ENCODE measurements at regions not wholly inside any gene's neighbourhood (a gene's known extent, or its start where the extent isn't known, plus 50 kb on each side); places are given as distances from the start of the nearest gene placed in this dataset.

- CTCF ChIA-PET = no interaction called here
- no peak for DNase-seq (ENCODE audit: extremely low spot score)
- no peak for TF ChIP-seq CTCF (IDR thresholded peaks at IDR 0.05; ENCODE audit: control extremely low read depth, extremely low read depth, low read depth, missing control alignments)
- POLR2A ChIA-PET = no interaction called here
Observed at GRCh38 chr4:157895205-157895604, 277.6 kb downstream of the GASK1B start.

GRCh38 chr4:157889788-157890187 is 283.0 kb downstream of the GASK1B start:
- ChIA-PET POLR2A (no interaction called here), CTCF (no interaction called here)
- no peak for TF ChIP-seq CTCF (IDR thresholded peaks at IDR 0.05; ENCODE audit: control extremely low read depth, extremely low read depth, low read depth, missing control alignments)
- DNase-seq (ENCODE audit: extremely low spot score) = no peak

DNA sequence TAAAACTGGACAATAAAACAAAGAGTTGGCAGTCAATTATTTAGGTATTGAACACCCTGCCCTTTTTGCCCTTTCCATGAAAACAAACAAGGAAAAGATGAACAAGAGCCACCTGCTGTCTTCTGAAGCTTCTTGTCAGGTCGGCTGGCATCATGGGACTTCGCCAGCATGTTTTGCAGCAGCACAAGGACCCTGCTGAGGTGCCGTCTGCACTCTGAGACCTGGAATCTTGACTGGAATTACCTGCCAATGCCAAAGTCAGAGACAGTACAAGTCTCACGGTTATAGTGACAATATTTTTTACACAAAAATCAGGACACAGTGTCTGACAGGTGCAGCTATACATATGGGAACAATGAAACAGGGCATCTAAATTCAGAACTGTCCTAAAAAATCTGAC is 284.5 kb downstream of the GASK1B start:
- ChIA-PET CTCF (interaction anchor here (1.0 kb wide), 1 partner anchor 14 kb away, joined by 3 read pairs; no protein-coding TSS in a partner anchor), POLR2A (no interaction called here)
- no peak for DNase-seq (ENCODE audit: extremely low spot score)
- no peak for TF ChIP-seq CTCF (IDR thresholded peaks at IDR 0.05; ENCODE audit: control extremely low read depth, extremely low read depth, low read depth, missing control alignments)

DNA sequence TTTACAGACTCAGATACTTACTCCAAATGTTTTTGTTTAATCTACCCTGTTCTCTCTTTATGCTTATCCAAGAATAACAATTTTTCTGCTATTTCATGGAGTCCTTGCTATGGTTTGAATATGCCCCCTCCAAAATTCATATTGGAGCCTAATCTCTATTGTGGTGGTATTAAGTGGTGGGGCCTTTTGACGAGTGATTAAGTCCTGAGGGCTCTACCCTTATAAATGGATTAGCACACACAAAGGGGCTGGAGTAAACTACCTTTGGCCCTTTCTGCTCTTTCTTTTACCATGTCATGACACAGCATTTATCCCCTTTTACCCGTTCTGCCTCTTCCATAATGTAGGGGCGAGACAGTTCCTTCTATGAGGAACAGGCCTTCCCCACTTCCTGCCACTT is 285.5 kb downstream of the GASK1B start:
- DNase-seq (ENCODE audit: extremely low spot score) = no peak
- ChIA-PET POLR2A (no interaction called here), CTCF (no interaction called here)
- TF ChIP-seq CTCF (IDR thresholded peaks at IDR 0.05; ENCODE audit: control extremely low read depth, extremely low read depth, low read depth, missing control alignments) = no peak

DNA sequence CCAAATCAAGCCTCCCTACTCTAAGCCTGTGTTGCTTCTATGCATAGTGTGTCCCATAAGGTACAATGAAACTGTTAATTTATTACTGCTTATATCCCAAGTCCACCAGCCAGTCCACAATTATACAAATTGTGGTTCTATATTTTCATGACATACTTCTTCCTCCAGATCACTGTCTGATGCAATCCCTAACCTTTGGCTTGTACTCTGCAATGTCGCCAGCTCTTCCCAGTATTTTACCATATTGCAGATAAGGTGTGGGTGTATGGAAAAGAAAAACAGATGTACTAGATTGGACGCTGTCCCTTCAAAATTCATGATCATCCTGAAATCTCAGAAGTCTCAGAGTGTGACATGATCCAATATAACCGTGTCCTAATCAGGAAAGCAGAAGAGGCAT is 286.2 kb downstream of the GASK1B start:
- CTCF ChIA-PET = no interaction called here
- POLR2A ChIA-PET = no interaction called here
- no peak for DNase-seq (ENCODE audit: extremely low spot score)
- TF ChIP-seq CTCF (IDR thresholded peaks at IDR 0.05; ENCODE audit: control extremely low read depth, extremely low read depth, low read depth, missing control alignments) = no peak

DNA sequence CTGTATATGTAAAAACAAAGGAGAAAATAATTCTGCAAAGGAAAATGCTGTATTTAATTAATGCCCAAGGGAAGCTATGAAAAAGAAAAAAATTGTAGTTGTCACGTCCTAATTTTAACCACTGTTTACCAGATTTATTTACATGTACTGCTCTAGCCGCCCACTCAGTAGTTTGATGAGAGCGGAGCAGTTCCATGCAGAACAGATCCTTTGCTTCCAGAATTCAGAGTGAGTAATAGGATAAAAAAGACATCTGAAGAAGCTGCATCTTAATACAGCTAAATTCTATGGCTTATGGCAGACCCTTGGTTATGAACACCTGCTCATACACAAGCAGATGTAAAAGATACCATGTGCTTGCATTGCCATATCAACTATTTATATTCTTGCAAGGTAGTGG is 287.0 kb downstream of the GASK1B start:
- ChIA-PET CTCF (no interaction called here), POLR2A (no interaction called here)
- no peak for TF ChIP-seq CTCF (IDR thresholded peaks at IDR 0.05; ENCODE audit: control extremely low read depth, extremely low read depth, low read depth, missing control alignments)
- DNase-seq (ENCODE audit: extremely low spot score) = no peak

- no peak for TF ChIP-seq CTCF (IDR thresholded peaks at IDR 0.05; ENCODE audit: control extremely low read depth, extremely low read depth, low read depth, missing control alignments)
- no peak for DNase-seq (ENCODE audit: extremely low spot score)
- CTCF ChIA-PET = interaction anchor here (1.6 to 2.4 kb wide), 2 partner anchors 9 to 22 kb away, joined by 3 to 6 read pairs; no protein-coding TSS in a partner anchor
Observed at GRCh38 chr4:157882901-157883300, 289.9 kb downstream of the GASK1B start.

More at GRCh38 chr4:157882901-157883300, 289.9 kb downstream of the GASK1B start:
- POLR2A ChIA-PET = no interaction called here

All from GM10248 (cell line).